ENCODE measurements at regions not wholly inside any gene's neighbourhood (a gene's known extent, or its start where the extent isn't known, plus 50 kb on each side); places are given as distances from the start of the nearest gene placed in this dataset.
A peak's percentile ranks its signal among the peaks of the same experiment; 100 is the strongest.

DNA sequence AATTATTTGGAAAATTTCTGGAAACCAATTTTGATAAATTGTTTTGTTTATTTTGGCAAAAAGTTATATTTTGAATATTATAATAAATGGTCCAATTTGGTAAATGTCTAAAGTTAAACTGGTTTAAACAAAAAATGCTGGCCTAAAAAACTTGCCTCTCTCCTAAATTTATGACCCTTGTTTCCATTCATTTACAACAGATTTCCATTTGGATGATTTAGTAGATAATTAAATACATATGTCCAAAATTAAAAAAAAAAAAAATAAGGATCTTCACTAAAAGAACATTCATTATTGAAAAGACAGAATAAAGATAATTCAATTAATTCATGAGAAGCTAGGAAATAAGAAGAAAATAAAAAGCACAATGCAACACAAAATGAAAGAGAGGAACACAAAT is 449.5 kb downstream of the SPRY1 start:
- Histone ChIP-seq H3K36me3 (ENCODE audit: control insufficient read depth in 3 of 3, insufficient read depth in 3 of 3, low read length in 3 of 3) (no peaks in the 10 kb centered on the region), H3K27ac (ENCODE audit: low read depth, low read length) (no peak overlapping the region), H3K27me3 (ENCODE audit: control insufficient read depth in 3 of 3, insufficient read depth in 3 of 3, low read length in 3 of 3) (no peaks in the 10 kb centered on the region), H3K9ac (ENCODE audit: low read depth in 1 of 3, low read length in 3 of 3) (no peak overlapping the region), H3K9me3 (ENCODE audit: control insufficient read depth in 3 of 3, low read length in 3 of 3) (no peaks in the 10 kb centered on the region), H3K4me1 (ENCODE audit: control insufficient read depth in 3 of 3, insufficient read depth in 3 of 3, low read length in 3 of 3) (peaks cover 3 to 5% (median 3%) of the 10 kb centered on the region in 3 donors), H3K4me3 (ENCODE audit: low read length in 3 of 3) (no peak overlapping the region)

DNA sequence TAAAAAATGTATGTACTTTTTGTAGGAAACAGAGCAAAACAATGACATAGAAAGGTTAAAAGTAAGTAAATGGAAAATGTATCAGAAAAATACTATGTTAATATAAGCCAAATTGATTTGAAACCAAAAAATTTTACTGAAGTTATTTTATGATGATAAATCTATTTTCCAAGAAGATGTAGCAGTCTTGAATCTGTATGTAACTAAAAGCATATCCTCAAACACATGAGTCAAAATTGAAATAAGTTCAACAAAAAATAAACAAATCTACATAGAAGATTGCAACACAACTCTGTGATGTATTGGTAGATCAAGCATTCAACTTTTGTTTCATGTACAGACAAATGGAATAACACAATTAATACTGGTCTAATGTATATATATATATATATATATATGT is 450.0 kb downstream of the SPRY1 start:
- Histone ChIP-seq H3K4me3 (ENCODE audit: low read length in 3 of 3) (no peak overlapping the region), H3K36me3 (ENCODE audit: control insufficient read depth in 3 of 3, insufficient read depth in 3 of 3, low read length in 3 of 3) (no peaks in the 10 kb centered on the region), H3K9ac (ENCODE audit: low read depth in 1 of 3, low read length in 3 of 3) (no peak overlapping the region), H3K27me3 (ENCODE audit: control insufficient read depth in 3 of 3, insufficient read depth in 3 of 3, low read length in 3 of 3) (no peaks in the 10 kb centered on the region), H3K27ac (ENCODE audit: low read depth, low read length) (no peak overlapping the region), H3K9me3 (ENCODE audit: control insufficient read depth in 3 of 3, low read length in 3 of 3) (no peaks in the 10 kb centered on the region), H3K4me1 (ENCODE audit: control insufficient read depth in 3 of 3, insufficient read depth in 3 of 3, low read length in 3 of 3) (peaks cover 2 to 3% (median 2%) of the 10 kb centered on the region in 3 donors)

DNA sequence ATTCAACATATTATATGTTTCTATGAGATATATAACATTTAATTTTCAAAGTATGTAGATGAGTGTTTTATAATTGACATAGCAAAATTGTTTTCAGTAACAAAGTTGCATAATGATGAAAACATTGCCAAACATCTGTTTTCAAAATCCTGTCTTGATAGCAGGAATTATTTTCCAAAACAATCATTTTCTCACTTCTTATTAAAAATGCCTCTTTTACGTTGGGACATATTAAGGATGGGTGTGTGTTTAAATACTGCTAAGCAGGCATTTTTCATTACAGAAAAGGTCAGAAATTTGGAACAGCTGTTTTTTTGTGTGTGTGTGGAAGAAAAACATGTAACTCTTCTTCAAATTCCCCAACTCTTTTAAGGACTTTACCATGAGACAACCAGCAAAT is 452.0 kb downstream of the SPRY1 start:
- H3K36me3 ChIP-seq (ENCODE audit: control insufficient read depth in 3 of 3, insufficient read depth in 3 of 3, low read length in 3 of 3) = no peaks in the 10 kb centered on the region
- H3K4me1 ChIP-seq (ENCODE audit: control insufficient read depth in 3 of 3, insufficient read depth in 3 of 3, low read length in 3 of 3) = no peaks in the 10 kb centered on the region
- no peaks in the 10 kb centered on the region for H3K27me3 ChIP-seq (ENCODE audit: control insufficient read depth in 3 of 3, insufficient read depth in 3 of 3, low read length in 3 of 3)
- no peak overlapping the region for H3K4me3 ChIP-seq (ENCODE audit: low read length in 3 of 3)
- peak overlapping the region; percentile 0 for H3K27ac ChIP-seq (ENCODE audit: low read depth, low read length)
- H3K9me3 ChIP-seq (ENCODE audit: control insufficient read depth in 3 of 3, low read length in 3 of 3) = no peaks in the 10 kb centered on the region
- no peak overlapping the region for H3K9ac ChIP-seq (ENCODE audit: low read depth in 1 of 3, low read length in 3 of 3)

DNA sequence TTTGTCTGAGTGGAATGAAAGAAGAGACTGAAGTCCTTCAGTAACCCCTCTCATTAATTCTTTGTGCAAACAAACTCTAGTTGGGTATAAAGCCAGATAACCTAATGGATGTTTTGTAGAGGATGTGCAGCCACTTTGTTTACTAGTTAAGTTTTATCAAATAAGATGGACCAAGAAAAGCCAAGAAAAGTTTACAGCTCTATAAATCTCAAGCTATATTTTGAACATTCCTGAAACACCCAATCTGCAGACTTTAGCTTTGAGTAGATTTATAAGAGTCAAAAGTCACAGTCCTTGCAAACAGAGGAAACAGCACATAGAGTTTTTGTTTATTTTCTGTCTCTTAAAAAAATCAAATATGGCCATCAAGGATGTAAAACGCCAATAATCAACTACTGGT is 452.9 kb downstream of the SPRY1 start:
- Histone ChIP-seq H3K4me3 (ENCODE audit: low read length in 3 of 3) (no peak overlapping the region), H3K27me3 (ENCODE audit: control insufficient read depth in 3 of 3, insufficient read depth in 3 of 3, low read length in 3 of 3) (no peaks in the 10 kb centered on the region), H3K36me3 (ENCODE audit: control insufficient read depth in 3 of 3, insufficient read depth in 3 of 3, low read length in 3 of 3) (no peaks in the 10 kb centered on the region), H3K9ac (ENCODE audit: low read depth in 1 of 3, low read length in 3 of 3) (no peak overlapping the region), H3K4me1 (ENCODE audit: control insufficient read depth in 3 of 3, insufficient read depth in 3 of 3, low read length in 3 of 3) (no peaks in the 10 kb centered on the region), H3K9me3 (ENCODE audit: control insufficient read depth in 3 of 3, low read length in 3 of 3) (no peaks in the 10 kb centered on the region), H3K27ac (ENCODE audit: low read depth, low read length) (peak overlapping the region; percentile 0)

DNA sequence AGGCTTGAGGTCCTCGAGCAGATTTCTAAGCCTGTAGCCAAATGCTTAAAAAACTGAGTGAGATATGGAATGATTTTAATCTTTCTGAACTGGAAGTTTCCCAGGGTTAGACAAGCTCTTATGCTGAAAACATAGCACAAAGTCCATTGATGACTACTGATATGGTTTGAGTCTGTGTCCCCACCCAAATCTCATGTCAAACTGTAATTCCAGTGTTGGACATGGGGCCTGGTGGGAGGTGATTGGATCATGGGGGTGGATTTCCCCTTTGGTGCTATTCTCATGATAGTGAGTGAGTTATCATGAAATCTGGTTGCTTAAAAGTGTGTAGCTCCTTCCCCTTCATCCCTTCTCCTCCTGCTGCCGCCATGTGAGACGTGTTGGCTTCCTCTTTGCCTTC is 454.9 kb downstream of the SPRY1 start:
- H3K27ac ChIP-seq (ENCODE audit: low read depth, low read length) = no peak overlapping the region
- no peaks in the 10 kb centered on the region for H3K9me3 ChIP-seq (ENCODE audit: control insufficient read depth in 3 of 3, low read length in 3 of 3)
- no peak overlapping the region for H3K4me3 ChIP-seq (ENCODE audit: low read length in 3 of 3)
- H3K9ac ChIP-seq (ENCODE audit: low read depth in 1 of 3, low read length in 3 of 3) = no peak overlapping the region
- peaks cover 0 to 3% (median 1%) of the 10 kb centered on the region in 3 donors for H3K4me1 ChIP-seq (ENCODE audit: control insufficient read depth in 3 of 3, insufficient read depth in 3 of 3, low read length in 3 of 3)
- H3K27me3 ChIP-seq (ENCODE audit: control insufficient read depth in 3 of 3, insufficient read depth in 3 of 3, low read length in 3 of 3) = no peaks in the 10 kb centered on the region
- no peaks in the 10 kb centered on the region for H3K36me3 ChIP-seq (ENCODE audit: control insufficient read depth in 3 of 3, insufficient read depth in 3 of 3, low read length in 3 of 3)

DNA sequence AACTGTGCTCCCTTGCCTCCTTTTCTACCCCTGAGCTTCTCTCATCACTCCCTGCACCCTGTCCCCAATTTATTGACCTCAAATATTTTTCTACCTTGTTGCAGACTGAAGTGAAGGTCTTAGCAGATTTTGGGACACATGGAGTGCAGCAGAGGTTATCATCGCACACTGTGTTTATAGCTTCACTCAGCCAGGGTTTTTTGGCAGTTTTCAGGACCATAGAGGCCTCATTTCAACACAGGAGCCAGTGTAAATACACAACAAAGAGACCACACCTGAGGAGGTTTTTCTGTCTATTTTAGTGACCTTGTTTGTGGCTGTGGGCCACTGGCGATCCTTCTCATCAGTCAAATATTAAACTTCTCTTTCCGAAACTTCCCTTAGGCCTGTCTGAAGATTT is 457.1 kb downstream of the SPRY1 start:
- H3K36me3 ChIP-seq (ENCODE audit: control insufficient read depth in 3 of 3, insufficient read depth in 3 of 3, low read length in 3 of 3) = no peaks in the 10 kb centered on the region
- H3K27me3 ChIP-seq (ENCODE audit: control insufficient read depth in 3 of 3, insufficient read depth in 3 of 3, low read length in 3 of 3) = no peaks in the 10 kb centered on the region
- no peak overlapping the region for H3K27ac ChIP-seq (ENCODE audit: low read depth, low read length)
- H3K9me3 ChIP-seq (ENCODE audit: control insufficient read depth in 3 of 3, low read length in 3 of 3) = no peaks in the 10 kb centered on the region
- no peak overlapping the region for H3K9ac ChIP-seq (ENCODE audit: low read depth in 1 of 3, low read length in 3 of 3)
- H3K4me3 ChIP-seq (ENCODE audit: low read length in 3 of 3) = no peak overlapping the region
- H3K4me1 ChIP-seq (ENCODE audit: control insufficient read depth in 3 of 3, insufficient read depth in 3 of 3, low read length in 3 of 3) = peaks cover 0 to 14% (median 12%) of the 10 kb centered on the region in 3 donors

DNA sequence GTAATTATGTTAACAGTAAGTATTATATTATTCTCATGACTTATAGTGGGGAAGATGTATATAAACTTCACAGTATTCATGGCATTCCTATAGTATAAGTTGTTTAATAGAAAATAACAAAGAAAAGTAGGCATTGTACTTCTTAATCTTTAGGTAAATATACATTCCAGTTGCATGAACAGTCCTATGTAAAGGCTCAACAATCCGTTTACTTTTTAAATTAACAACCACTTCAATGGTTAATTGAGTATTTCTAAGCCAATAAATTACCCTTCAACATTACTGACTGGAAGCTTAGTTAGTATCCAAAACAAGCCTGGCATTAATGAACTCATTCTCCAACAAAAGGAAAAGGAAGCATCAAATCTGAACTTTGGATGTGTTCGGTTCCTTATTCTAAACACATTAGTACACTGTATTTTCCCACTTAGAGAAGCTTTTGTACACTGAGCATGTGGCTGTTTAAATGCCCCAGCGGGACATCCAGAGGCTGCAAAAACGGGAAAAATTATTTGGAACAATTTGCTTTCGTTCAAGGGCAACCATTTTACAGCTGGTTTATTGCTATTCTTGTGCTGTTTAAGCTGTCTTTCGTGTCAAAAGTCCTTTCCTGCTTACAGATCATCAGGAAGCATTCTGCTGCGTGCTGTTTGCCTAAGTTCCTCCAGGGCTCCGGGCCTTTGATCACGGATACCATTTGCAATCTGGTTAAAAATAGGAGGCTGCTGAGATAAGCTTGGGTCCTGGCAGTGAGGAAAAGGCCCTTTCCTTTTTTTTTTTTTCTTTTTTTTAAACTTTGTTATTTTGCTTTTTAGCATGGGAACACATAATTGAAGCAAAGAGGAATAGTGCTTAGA is 460.3 kb downstream of the SPRY1 start:
- no peaks in the 10 kb centered on the region for H3K9me3 ChIP-seq (ENCODE audit: control insufficient read depth in 3 of 3, low read length in 3 of 3)
- H3K4me1 ChIP-seq (ENCODE audit: control insufficient read depth in 3 of 3, insufficient read depth in 3 of 3, low read length in 3 of 3) = peaks cover 0 to 14% (median 12%) of the 10 kb centered on the region in 3 donors
- no peaks in the 10 kb centered on the region for H3K36me3 ChIP-seq (ENCODE audit: control insufficient read depth in 3 of 3, insufficient read depth in 3 of 3, low read length in 3 of 3)
- no peaks in the 10 kb centered on the region for H3K27me3 ChIP-seq (ENCODE audit: control insufficient read depth in 3 of 3, insufficient read depth in 3 of 3, low read length in 3 of 3)
- H3K9ac ChIP-seq (ENCODE audit: low read depth in 1 of 3, low read length in 3 of 3) = peak overlapping the region; percentile 66 to 81 (median 70)
- peak overlapping the region; percentile 54 to 63 (median 60) for H3K4me3 ChIP-seq (ENCODE audit: low read length in 3 of 3)
- H3K27ac ChIP-seq (ENCODE audit: low read depth, low read length) = peak overlapping the region; percentile 88

DNA sequence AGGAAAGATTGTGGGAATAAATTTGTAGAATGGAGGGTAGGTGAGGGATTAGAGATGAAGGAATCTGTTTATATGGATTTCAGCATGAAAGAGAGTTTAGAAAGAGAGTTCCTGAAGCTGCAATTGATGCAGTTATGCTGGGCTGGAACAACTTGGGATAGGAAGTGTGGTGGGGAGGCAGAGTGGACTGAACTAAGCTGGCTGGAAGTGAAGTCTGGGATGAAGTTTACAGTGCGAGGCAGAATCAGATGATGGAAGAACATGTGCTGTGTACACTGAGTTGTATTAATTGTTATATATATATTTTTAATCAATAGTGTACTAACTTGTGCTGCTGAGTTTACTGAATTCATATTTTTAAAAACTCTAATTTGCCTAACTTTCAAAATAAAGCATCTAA is 461.9 kb downstream of the SPRY1 start:
- Histone ChIP-seq H3K9me3 (ENCODE audit: control insufficient read depth in 3 of 3, low read length in 3 of 3) (no peaks in the 10 kb centered on the region), H3K27ac (ENCODE audit: low read depth, low read length) (peak overlapping the region; percentile 88), H3K27me3 (ENCODE audit: control insufficient read depth in 3 of 3, insufficient read depth in 3 of 3, low read length in 3 of 3) (no peaks in the 10 kb centered on the region), H3K4me3 (ENCODE audit: low read length in 3 of 3) (no peak overlapping the region), H3K4me1 (ENCODE audit: control insufficient read depth in 3 of 3, insufficient read depth in 3 of 3, low read length in 3 of 3) (peaks cover 2 to 20% (median 14%) of the 10 kb centered on the region in 3 donors), H3K9ac (ENCODE audit: low read depth in 1 of 3, low read length in 3 of 3) (peak overlapping the region in 1 of 3 donors; percentile 45), H3K36me3 (ENCODE audit: control insufficient read depth in 3 of 3, insufficient read depth in 3 of 3, low read length in 3 of 3) (no peaks in the 10 kb centered on the region)

DNA sequence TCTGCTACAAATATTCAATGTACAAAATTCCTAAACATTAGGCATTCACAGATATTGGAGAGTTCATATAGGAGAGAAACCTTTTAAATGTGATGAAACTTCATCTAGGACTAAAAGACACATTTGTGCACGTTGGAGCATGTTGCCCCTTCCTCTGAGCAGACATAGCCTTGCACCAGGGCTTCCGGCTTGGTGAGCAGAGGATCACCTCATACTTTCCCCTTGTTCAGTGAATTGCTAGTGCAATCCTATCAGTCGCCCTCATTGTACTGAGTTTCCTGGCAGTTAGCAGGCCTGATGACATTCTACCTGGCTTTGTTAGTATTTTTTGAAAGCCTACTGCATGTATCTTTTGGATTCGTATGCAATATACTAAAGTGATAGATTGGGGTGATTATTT is 466.2 kb downstream of the SPRY1 start:
- Histone ChIP-seq H3K4me3 (ENCODE audit: low read length in 3 of 3) (peak overlapping the region in 1 of 3 donors; percentile 42), H3K36me3 (ENCODE audit: control insufficient read depth in 3 of 3, insufficient read depth in 3 of 3, low read length in 3 of 3) (no peaks in the 10 kb centered on the region), H3K9me3 (ENCODE audit: control insufficient read depth in 3 of 3, low read length in 3 of 3) (no peaks in the 10 kb centered on the region), H3K9ac (ENCODE audit: low read depth in 1 of 3, low read length in 3 of 3) (no peak overlapping the region), H3K27ac (ENCODE audit: low read depth, low read length) (no peak overlapping the region), H3K27me3 (ENCODE audit: control insufficient read depth in 3 of 3, insufficient read depth in 3 of 3, low read length in 3 of 3) (no peaks in the 10 kb centered on the region), H3K4me1 (ENCODE audit: control insufficient read depth in 3 of 3, insufficient read depth in 3 of 3, low read length in 3 of 3) (peaks cover 2 to 14% (median 5%) of the 10 kb centered on the region in 3 donors)

DNA sequence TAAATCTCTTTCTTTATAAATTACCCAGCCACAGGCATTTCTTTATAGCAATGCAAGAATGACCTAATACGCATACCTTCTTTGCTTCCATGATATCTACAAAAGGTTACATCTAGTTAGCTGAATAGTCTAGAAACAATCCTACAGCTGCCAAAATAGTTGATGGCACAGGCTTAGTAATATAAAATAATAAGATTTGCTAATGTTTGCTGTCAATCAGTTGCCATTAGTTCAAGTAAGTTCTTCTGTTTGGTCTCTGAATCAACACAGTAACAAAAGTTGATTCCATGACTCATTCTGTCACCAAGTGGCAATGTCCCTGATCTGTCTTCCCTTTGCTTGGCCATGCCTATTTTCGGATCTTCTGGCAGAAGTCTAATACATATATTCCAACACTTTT is 470.2 kb downstream of the SPRY1 start:
- H3K27ac ChIP-seq (ENCODE audit: low read depth, low read length) = no peak overlapping the region
- H3K9ac ChIP-seq (ENCODE audit: low read depth in 1 of 3, low read length in 3 of 3) = no peak overlapping the region
- no peak overlapping the region for H3K4me3 ChIP-seq (ENCODE audit: low read length in 3 of 3)
- no peaks in the 10 kb centered on the region for H3K27me3 ChIP-seq (ENCODE audit: control insufficient read depth in 3 of 3, insufficient read depth in 3 of 3, low read length in 3 of 3)
- no peaks in the 10 kb centered on the region for H3K9me3 ChIP-seq (ENCODE audit: control insufficient read depth in 3 of 3, low read length in 3 of 3)
- H3K4me1 ChIP-seq (ENCODE audit: control insufficient read depth in 3 of 3, insufficient read depth in 3 of 3, low read length in 3 of 3) = peaks cover 19 to 31% (median 27%) of the 10 kb centered on the region in 3 donors
- H3K36me3 ChIP-seq (ENCODE audit: control insufficient read depth in 3 of 3, insufficient read depth in 3 of 3, low read length in 3 of 3) = no peaks in the 10 kb centered on the region

Data from skeletal muscle tissue (tissue), 3 donors.